ENCODE measurements at regions not wholly inside any gene's neighbourhood (a gene's known extent, or its start where the extent isn't known, plus 50 kb on each side); places are given as distances from the start of the nearest gene placed in this dataset.

DNA sequence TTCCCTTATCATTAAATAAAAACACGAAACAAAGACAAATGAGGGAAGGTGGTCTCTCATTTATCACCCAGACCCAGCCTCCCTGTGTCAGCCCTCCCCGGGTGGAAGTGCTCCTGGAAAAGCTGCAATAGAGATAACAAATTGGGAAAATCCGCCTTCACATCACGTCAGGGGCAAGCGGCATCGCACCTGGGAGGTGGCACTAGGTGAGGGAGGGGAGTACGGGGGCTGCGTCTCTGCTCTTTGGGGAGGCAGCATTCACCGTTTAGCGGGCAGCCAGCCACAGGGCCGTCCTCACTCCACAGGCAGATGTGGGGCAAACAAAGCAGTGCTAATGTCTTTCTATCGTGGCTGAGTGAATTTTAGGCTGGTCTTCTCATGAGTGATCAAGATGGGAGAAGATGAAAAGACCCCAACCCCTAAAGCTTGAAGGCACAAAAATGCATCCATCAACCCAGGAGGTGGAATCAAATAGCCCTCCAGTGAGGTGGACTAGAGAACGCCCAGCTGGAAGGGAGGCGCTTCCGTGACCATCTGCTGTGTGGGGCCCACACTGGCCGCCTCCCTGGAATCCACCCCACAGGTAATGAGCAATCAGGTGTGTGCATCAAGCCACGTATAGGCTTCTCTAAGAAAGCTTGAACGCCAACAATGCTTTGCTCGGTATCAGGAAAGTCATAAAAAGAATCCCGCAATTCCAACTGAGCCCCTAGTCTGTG lies 629.5 kb downstream of the BRD1 start:
- POLR2A ChIA-PET, result no interaction called here

DNA sequence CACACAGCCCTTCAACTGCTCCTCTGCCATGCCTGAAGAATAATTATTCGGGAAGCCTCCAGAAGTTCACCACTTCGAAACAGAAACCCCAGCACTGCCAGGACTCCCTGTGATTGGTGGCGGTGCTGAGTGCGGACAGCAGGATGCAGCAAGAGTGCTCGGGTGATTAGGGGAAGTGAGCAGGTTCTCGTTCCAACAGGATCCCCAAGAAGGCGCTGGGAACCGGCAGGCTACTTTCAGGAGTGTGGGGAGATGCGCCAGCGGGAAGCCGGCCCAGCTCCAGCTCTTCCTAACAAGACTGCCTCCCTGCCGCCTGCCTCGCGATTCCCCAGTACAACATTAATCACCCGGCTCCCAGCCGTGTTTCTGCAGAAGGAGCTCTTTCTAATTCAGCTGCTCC lies 630.2 kb downstream of the BRD1 start:
- DNase-seq (ENCODE audit: low read depth), result no peak
- no peaks in the 10 kb centered on the region for H3K27me3 ChIP-seq (ENCODE audit: control insufficient read depth, insufficient read depth, low read length)
- TF ChIP-seq, protein P1, sequence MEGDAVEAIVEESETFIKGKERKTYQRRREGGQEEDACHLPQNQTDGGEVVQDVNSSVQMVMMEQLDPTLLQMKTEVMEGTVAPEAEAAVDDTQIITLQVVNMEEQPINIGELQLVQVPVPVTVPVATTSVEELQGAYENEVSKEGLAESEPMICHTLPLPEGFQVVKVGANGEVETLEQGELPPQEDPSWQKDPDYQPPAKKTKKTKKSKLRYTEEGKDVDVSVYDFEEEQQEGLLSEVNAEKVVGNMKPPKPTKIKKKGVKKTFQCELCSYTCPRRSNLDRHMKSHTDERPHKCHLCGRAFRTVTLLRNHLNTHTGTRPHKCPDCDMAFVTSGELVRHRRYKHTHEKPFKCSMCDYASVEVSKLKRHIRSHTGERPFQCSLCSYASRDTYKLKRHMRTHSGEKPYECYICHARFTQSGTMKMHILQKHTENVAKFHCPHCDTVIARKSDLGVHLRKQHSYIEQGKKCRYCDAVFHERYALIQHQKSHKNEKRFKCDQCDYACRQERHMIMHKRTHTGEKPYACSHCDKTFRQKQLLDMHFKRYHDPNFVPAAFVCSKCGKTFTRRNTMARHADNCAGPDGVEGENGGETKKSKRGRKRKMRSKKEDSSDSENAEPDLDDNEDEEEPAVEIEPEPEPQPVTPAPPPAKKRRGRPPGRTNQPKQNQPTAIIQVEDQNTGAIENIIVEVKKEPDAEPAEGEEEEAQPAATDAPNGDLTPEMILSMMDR (IDR thresholded peaks at IDR 0.05; ENCODE audit: insufficient read depth, low read depth, low read length), result no peak
- H3K36me3 ChIP-seq (ENCODE audit: control insufficient read depth, insufficient read depth, low read length), result no peaks in the 10 kb centered on the region
- H3K4me3 ChIP-seq (ENCODE audit: low read depth, low read length), result no peak overlapping the region
- ChIA-PET CTCF (no interaction called here), POLR2A (no interaction called here)

More for the DNA sequence above, 629.5 kb downstream of the BRD1 start:
- no peak for DNase-seq (ENCODE audit: low read depth)
- Histone ChIP-seq H3K4me3 (ENCODE audit: low read depth, low read length) (no peak overlapping the region), H3K36me3 (ENCODE audit: control insufficient read depth, insufficient read depth, low read length) (no peaks in the 10 kb centered on the region), H3K27me3 (ENCODE audit: control insufficient read depth, insufficient read depth, low read length) (no peaks in the 10 kb centered on the region)
- CTCF ChIA-PET, result no interaction called here
- TF ChIP-seq, protein P1 (IDR thresholded peaks at IDR 0.05; ENCODE audit: insufficient read depth, low read depth, low read length), result no peak

DNA sequence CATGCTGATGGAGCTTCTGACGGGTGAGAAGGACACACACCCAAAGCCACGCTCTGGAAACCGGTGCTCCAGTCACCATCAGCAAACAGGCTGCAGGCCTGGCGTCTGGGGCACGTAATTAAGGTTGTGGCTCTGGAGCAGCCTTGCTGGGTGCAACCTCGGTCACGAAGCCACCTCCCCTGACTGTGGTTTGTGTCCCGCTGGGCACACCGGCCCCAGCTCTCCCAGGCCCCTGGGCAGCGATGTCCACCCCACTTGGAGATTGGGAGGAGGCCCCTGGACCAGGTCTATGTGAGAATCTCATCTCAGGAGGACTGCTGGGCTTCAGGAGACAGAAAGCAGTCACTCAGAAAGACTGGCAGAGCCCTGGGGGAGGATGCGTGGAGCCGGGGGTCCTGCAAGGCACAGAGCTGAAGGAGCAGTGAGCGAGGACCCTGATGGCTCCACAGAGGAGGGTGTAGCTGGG lies 631.6 kb downstream of the BRD1 start:
- TF ChIP-seq, protein P1 (IDR thresholded peaks at IDR 0.05; ENCODE audit: insufficient read depth, low read depth, low read length), result no peak

GRCh38 chr22:49195636-49196035 lies 632.0 kb downstream of the BRD1 start:
- ChIA-PET CTCF (no interaction called here), POLR2A (no interaction called here)
- no peak for DNase-seq (ENCODE audit: low read depth)

More for the DNA sequence above, 631.6 kb downstream of the BRD1 start:
- no peak for DNase-seq (ENCODE audit: low read depth)
- POLR2A ChIA-PET, result no interaction called here
- Histone ChIP-seq H3K4me3 (ENCODE audit: low read depth, low read length) (no peak overlapping the region), H3K36me3 (ENCODE audit: control insufficient read depth, insufficient read depth, low read length) (no peaks in the 10 kb centered on the region), H3K27me3 (ENCODE audit: control insufficient read depth, insufficient read depth, low read length) (no peaks in the 10 kb centered on the region)
- CTCF ChIA-PET, result no interaction called here

DNA sequence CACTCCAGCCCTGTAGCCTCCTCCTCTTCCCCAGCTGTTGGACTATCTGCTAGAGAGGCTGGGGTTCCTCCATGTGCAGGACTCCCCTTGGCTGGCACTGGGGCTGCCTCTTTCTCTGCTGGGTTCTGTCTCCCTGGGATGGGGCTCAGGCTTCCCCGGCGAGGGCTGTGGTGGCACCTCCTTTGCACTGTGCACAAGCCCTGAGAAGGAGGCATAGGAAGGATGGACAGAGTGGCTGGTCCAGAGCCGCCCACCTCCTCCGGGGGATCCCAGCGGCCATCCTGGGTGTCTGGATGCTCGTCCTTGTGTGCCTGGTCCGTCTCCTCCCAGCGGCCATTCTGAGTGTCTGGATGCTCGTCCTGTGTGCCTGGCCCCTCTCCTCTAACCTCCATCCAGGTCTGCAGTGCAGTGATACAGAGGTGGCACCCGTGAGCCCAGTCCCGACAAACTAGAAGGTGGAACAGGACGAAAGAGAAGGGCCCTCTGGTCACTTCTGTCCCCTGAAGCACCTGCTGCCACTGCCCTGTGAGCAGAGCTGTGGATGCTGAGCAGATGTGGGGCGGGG lies 633.7 kb downstream of the BRD1 start:
- H3K4me3 ChIP-seq (ENCODE audit: low read depth, low read length), result no peak overlapping the region
- no peaks in the 10 kb centered on the region for H3K36me3 ChIP-seq (ENCODE audit: control insufficient read depth, insufficient read depth, low read length)
- ChIA-PET POLR2A (no interaction called here), CTCF (no interaction called here)
- DNase-seq (ENCODE audit: low read depth), result no peak
- TF ChIP-seq, protein P1 (IDR thresholded peaks at IDR 0.05; ENCODE audit: insufficient read depth, low read depth, low read length), result no peak
- no peaks in the 10 kb centered on the region for H3K27me3 ChIP-seq (ENCODE audit: control insufficient read depth, insufficient read depth, low read length)

More at GRCh38 chr22:49195636-49196035, 632.0 kb downstream of the BRD1 start:
- Histone ChIP-seq H3K4me3 (ENCODE audit: low read depth, low read length) (no peak overlapping the region), H3K36me3 (ENCODE audit: control insufficient read depth, insufficient read depth, low read length) (no peaks in the 10 kb centered on the region), H3K27me3 (ENCODE audit: control insufficient read depth, insufficient read depth, low read length) (no peaks in the 10 kb centered on the region)
- TF ChIP-seq, protein P1 (IDR thresholded peaks at IDR 0.05; ENCODE audit: insufficient read depth, low read depth, low read length), result no peak

Measured in BJ (cell line).